Caco-2 (cell line): ENCODE measurements at regions not wholly inside any gene's neighbourhood (a gene's known extent, or its start where the extent isn't known, plus 50 kb on each side); places are given as distances from the start of the nearest gene placed in this dataset.

Source experiments
- BruUV-seq: library from RNA; stranded (reverse); fragments of 400-500 nt; replicated peaks from 2 replicates; lab custom pipeline; 2021; lab: Mats Ljungman, UMichigan
- CTCF ChIA-PET: fragments of 300-600 bp; sonication (Branson Sonifier 250); formaldehyde crosslinking; loops from one replicate; lab custom pipeline; 2022; ENCODE audit warnings: antibody characterized with exemption; lab: Charles Lee
- POLR2A ChIA-PET: fragments of 300-600 bp; sonication (Branson Sonifier 250); formaldehyde crosslinking; loops from one replicate; lab custom pipeline; 2022; ENCODE audit warnings: antibody characterized with exemption; lab: Charles Lee
- DNase-seq, 2 experiments: peaks; one replicate each; pipeline versions ENCODE4 v3.0.0 to v3.0.0-alpha.2; 2020 to 2022
- H3K27me3 ChIP-seq: replicated peaks from 2 replicates; pipeline ENCODE4 v1.6.0; 2011; ENCODE audit warnings: low read length; ENCODE audit not compliant: control insufficient read depth, insufficient read depth
- H3K36me3 ChIP-seq: 2 replicates; pipeline ENCODE4 v1.5.1; 2011; ENCODE audit warnings: low read length; ENCODE audit not compliant: control insufficient read depth, insufficient read depth
- H3K4me1 ChIP-seq: fragments of 250-450 bp; sonication (Bioruptor Pico); 2 replicates; pipeline ENCODE4 v1.5.1; 2020; ENCODE audit warnings: mild to moderate bottlenecking
- H3K4me3 ChIP-seq: 2 replicates; pipeline ENCODE4 v1.5.1; 2011; ENCODE audit warnings: low read depth, mild to moderate bottlenecking, control low read depth, low read length
- H3K9me3 ChIP-seq: fragments of 250-450 bp; sonication (Bioruptor Pico); 2 replicates; pipeline ENCODE4 v1.5.1; 2020; ENCODE audit warnings: mild to moderate bottlenecking, moderate library complexity
- H3K27ac Mint-ChIP-seq: one replicate; pipeline ENCODE4 v1.8.0; 2022; ENCODE audit warnings: mixed read lengths; ENCODE audit not compliant: unreplicated experiment
- H3K27me3 Mint-ChIP-seq: one replicate; pipeline ENCODE4 v1.8.0; 2022; ENCODE audit warnings: mixed read lengths; ENCODE audit not compliant: insufficient read depth, unreplicated experiment
- H3K36me3 Mint-ChIP-seq: one replicate; pipeline ENCODE4 v1.8.0; 2022; ENCODE audit warnings: mild to moderate bottlenecking, mixed read lengths; ENCODE audit not compliant: insufficient read depth, unreplicated experiment
- H3K4me1 Mint-ChIP-seq: one replicate; pipeline ENCODE4 v1.8.0; 2022; ENCODE audit warnings: low read depth, mixed read lengths; ENCODE audit not compliant: unreplicated experiment
- H3K4me3 Mint-ChIP-seq: one replicate; pipeline ENCODE4 v1.8.0; 2022; ENCODE audit warnings: mild to moderate bottlenecking, moderate library complexity, mixed read lengths; ENCODE audit not compliant: unreplicated experiment
- H3K9me3 Mint-ChIP-seq: one replicate; pipeline ENCODE4 v1.8.0; 2022; ENCODE audit warnings: mixed read lengths; ENCODE audit not compliant: unreplicated experiment
- intact Hi-C: fragments of 100-400 bp; cut with micrococcal nuclease; formaldehyde crosslinking; loops from one replicate; pipeline ENCODE4 v1.10.0; 2022; ENCODE audit not compliant: unreplicated experiment
- TF ChIP-seq, protein P1 (sequence below), 2 experiments: fragments of 200-600 bp in 1 of 2; IDR thresholded peaks; 1 replicate in 1 of 2; 2 replicates in 1 of 2; pipeline versions ENCODE4 v1.5.1 to v1.8.0; 2011 to 2022; ENCODE audit warnings: antibody characterized with exemption in 1 of 2, control low read depth in 1 of 2, inconsistent platforms in 1 of 2, low read depth in 1 of 2, low read length in 1 of 2, mild to moderate bottlenecking in 1 of 2, moderate library complexity in 1 of 2; ENCODE audit not compliant: insufficient read depth in 1 of 2, severe bottlenecking in 1 of 2, unreplicated experiment in 1 of 2

DNA sequence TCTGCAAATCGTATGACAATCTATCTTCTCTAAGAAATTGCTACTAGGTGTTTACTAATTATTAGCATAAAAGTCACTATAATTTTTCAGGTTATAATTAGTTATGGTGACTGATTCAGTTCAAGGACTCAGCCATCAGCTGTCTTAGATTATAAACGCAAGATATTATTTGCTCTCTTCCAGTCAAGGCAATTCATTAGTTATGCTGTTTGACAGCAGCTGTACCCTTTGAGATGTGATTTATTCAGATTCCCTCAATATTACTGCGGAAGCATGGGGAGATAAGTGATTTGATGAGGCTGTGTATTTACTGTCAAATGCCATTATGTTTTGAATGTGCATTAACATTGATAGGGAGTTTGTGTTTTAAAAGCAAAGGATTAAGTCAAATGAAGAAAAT is 558.9 kb upstream of the FSIP2 start:
- no peaks in the 10 kb centered on the region for H3K9me3 Mint-ChIP-seq
- no TSS peak for BruUV-seq
- TF ChIP-seq, protein P1, sequence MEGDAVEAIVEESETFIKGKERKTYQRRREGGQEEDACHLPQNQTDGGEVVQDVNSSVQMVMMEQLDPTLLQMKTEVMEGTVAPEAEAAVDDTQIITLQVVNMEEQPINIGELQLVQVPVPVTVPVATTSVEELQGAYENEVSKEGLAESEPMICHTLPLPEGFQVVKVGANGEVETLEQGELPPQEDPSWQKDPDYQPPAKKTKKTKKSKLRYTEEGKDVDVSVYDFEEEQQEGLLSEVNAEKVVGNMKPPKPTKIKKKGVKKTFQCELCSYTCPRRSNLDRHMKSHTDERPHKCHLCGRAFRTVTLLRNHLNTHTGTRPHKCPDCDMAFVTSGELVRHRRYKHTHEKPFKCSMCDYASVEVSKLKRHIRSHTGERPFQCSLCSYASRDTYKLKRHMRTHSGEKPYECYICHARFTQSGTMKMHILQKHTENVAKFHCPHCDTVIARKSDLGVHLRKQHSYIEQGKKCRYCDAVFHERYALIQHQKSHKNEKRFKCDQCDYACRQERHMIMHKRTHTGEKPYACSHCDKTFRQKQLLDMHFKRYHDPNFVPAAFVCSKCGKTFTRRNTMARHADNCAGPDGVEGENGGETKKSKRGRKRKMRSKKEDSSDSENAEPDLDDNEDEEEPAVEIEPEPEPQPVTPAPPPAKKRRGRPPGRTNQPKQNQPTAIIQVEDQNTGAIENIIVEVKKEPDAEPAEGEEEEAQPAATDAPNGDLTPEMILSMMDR (IDR thresholded peaks at IDR 0.05; ENCODE audit: insufficient read depth in 1 of 2, low read depth in 1 of 2, low read length in 1 of 2, severe bottlenecking in 1 of 2, unreplicated experiment in 1 of 2) = no peak

DNA sequence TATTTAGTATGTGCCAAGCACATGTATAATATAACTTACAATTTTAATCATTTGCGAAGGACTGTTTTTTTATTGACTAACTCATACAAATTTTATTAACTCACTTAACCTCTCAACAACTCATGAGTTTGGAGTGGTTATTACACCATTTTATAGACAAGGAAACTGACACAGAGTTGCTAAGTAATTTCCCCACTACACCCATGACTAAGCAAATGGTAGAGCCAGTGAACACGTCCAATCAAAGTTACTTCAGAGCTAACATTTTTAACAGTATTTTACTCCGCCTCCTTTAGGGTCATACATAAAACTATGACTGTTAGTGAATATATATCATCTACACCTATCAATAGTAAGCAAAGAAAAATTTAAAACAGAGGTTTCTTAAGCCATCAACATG is 556.7 kb upstream of the FSIP2 start:
- ChIA-PET POLR2A (no interaction called here), CTCF (no interaction called here)
- DNase-seq = no peak
- H3K4me1 Mint-ChIP-seq = no peaks in the 10 kb centered on the region
- no peak overlapping the region for H3K4me3 Mint-ChIP-seq
- H3K27me3 Mint-ChIP-seq = no peaks in the 10 kb centered on the region
- H3K27ac Mint-ChIP-seq = no peak overlapping the region
- Histone ChIP-seq H3K27me3 (no peaks in the 10 kb centered on the region), H3K4me3 (no peak overlapping the region), H3K9me3 (no peaks in the 10 kb centered on the region), H3K36me3 (no peaks in the 10 kb centered on the region), H3K4me1 (no peaks in the 10 kb centered on the region)
- no peaks in the 10 kb centered on the region for H3K9me3 Mint-ChIP-seq
- no TSS peak for BruUV-seq
- no peaks in the 10 kb centered on the region for H3K36me3 Mint-ChIP-seq
- TF ChIP-seq, protein P1 (IDR thresholded peaks at IDR 0.05; ENCODE audit: insufficient read depth in 1 of 2, low read depth in 1 of 2, low read length in 1 of 2, severe bottlenecking in 1 of 2, unreplicated experiment in 1 of 2) = no peak
- intact Hi-C loops = no loop called here

More for the DNA sequence above, 558.9 kb upstream of the FSIP2 start:
- Histone ChIP-seq H3K9me3 (no peaks in the 10 kb centered on the region), H3K36me3 (no peaks in the 10 kb centered on the region), H3K4me1 (no peaks in the 10 kb centered on the region), H3K4me3 (no peak overlapping the region), H3K27me3 (no peaks in the 10 kb centered on the region)
- Mint-ChIP-seq H3K27ac (no peak overlapping the region), H3K4me1 (no peaks in the 10 kb centered on the region), H3K36me3 (no peaks in the 10 kb centered on the region), H3K27me3 (no peaks in the 10 kb centered on the region), H3K4me3 (no peak overlapping the region)
- DNase-seq = no peak
- intact Hi-C loops = no loop called here
- POLR2A ChIA-PET = no interaction called here
- CTCF ChIA-PET = no interaction called here

DNA sequence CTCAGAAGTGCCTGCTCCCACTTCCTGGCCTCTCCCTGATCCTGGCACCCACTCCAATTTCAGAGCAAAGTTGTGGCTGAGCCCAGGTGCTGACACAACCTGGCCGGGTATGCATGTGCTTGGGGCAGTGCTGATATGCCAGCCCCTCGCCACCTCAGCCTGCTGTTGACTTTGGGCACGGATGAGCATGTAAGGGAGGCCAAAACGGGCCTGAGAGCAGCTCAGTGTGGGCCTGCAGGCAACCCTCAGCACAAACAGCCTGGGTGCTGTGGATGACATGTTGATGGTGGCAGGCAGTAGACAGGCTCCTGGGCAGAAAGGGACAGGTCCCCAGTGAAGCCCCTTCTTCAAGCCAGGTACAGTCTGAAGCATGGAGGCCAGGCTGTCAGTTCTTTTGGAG is 553.6 kb upstream of the FSIP2 start:
- no peaks in the 10 kb centered on the region for H3K36me3 ChIP-seq
- H3K27me3 Mint-ChIP-seq = no peaks in the 10 kb centered on the region
- BruUV-seq = no TSS peak
- CTCF ChIA-PET = no interaction called here
- no peak overlapping the region for H3K27ac Mint-ChIP-seq
- TF ChIP-seq, protein P1 (IDR thresholded peaks at IDR 0.05; ENCODE audit: insufficient read depth in 1 of 2, low read depth in 1 of 2, low read length in 1 of 2, severe bottlenecking in 1 of 2, unreplicated experiment in 1 of 2) = no peak
- H3K4me3 ChIP-seq = no peak overlapping the region
- intact Hi-C loops = no loop called here
- H3K4me1 ChIP-seq = no peaks in the 10 kb centered on the region
- POLR2A ChIA-PET = no interaction called here
- H3K9me3 Mint-ChIP-seq = no peaks in the 10 kb centered on the region
- no peaks in the 10 kb centered on the region for H3K27me3 ChIP-seq
- no peaks in the 10 kb centered on the region for H3K36me3 Mint-ChIP-seq
- H3K4me3 Mint-ChIP-seq = no peak overlapping the region
- no peaks in the 10 kb centered on the region for H3K4me1 Mint-ChIP-seq
- H3K9me3 ChIP-seq = no peaks in the 10 kb centered on the region
- DNase-seq = no peak
